HG03095 (cell line): ENCODE measurements at regions not wholly inside any gene's neighbourhood (a gene's known extent, or its start where the extent isn't known, plus 50 kb on each side); places are given as distances from the start of the nearest gene placed in this dataset.

ENCODE experiments used
- ATAC-seq: cut with Tn5 transposase; IDR thresholded peaks from one replicate; pipeline ENCODE4 v1.9.1; 2021; ENCODE audit warnings: moderate library complexity; ENCODE audit not compliant: unreplicated experiment

DNA sequence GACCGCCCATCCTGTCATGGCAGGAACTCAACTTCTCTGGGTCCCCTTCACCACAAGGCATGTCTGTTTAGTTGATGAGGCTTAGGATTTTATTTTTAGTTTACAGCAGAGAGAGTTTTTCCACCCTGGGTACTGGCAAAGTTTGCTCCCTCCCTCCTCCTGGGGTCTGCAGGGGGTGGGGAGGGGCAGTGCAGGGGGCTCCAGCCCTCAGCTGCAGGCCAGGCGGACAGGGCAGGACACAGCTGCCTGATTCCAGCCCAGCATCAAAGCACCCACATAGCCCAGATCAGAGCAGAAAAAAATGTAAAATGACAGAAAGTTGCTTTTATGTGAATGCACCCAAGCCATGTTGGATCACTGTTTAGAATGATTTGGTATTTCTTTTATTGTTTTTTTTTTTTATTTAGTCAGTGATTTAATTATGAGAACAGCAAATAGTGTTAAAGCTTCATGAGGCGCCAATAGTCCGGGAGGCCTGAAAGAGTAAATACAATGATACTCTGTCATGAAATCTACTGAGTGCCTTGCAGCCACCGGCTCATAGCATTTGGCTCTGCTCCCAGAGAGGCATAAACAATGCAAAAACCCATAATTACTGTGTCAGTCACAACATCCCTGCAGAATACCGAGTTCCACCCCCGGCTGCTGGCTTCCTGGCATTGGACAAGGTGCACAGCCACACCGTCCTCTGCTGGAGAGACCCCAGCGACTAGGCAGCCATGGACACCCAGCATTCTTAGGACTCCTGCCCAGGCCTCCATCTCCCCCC, 923.5 kb downstream of the UQCRFS1 start:
- ATAC-seq = no peak

- ATAC-seq = no peak
These were observed 924.2 kb downstream of the UQCRFS1 start for GRCh38 chr19:28288572-28289264.

GRCh38 chr19:28285917-28286316, 927.0 kb downstream of the UQCRFS1 start:
- ATAC-seq = no peak

DNA sequence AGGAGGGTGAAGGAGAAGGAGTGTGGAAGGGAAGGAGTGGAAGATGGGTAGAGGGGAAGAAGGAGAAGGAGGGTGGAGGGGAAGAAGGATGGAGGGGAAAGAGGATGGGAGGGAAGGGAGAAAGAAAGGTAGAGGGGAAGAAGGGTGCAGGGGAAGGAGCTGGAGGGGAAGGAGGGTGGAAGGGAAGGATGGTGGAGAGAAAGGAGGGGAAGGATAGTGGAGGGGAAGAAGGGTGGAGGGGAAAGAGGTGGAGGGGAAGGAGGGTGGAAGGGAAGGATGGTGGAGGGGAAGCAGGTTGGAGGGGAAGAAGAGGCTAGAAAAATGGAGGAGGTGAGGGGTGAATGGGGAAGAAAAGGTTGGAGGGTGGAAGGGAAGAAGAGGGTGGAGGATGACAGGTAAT, 927.9 kb downstream of the UQCRFS1 start:
- ATAC-seq = no peak

- no peak for ATAC-seq
These were observed 928.6 kb downstream of the UQCRFS1 start for GRCh38 chr19:28284389-28284788.

DNA sequence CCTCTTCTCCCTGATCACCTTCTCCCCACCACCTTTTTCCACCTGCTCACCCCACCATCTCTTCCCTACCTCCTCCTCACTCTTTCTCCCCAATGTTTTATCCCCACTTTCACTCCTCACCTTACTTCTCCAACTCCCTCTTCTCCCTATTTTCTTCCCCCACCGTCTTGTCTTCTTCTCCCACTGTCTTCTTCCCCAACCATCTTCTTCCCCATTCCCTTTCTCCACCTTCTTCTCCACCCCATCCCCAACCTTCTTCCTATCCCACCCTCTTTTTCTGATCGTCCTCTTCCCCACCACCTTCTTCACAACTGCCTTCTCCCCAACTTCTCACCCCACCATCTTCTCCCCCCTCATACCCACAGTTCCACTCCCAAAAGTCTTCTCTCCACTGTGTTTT, 929.4 kb downstream of the UQCRFS1 start:
- ATAC-seq = no peak

- ATAC-seq = no peak
These were observed 931.3 kb downstream of the UQCRFS1 start for GRCh38 chr19:28281676-28282075.

GRCh38 chr19:28264556-28264955, 948.4 kb downstream of the UQCRFS1 start:
- ATAC-seq = no peak

- ATAC-seq = no peak
These were observed 954.1 kb downstream of the UQCRFS1 start for GRCh38 chr19:28258829-28259228.

- no peak for ATAC-seq
These were observed 955.6 kb downstream of the UQCRFS1 start for GRCh38 chr19:28257396-28257795.

DNA sequence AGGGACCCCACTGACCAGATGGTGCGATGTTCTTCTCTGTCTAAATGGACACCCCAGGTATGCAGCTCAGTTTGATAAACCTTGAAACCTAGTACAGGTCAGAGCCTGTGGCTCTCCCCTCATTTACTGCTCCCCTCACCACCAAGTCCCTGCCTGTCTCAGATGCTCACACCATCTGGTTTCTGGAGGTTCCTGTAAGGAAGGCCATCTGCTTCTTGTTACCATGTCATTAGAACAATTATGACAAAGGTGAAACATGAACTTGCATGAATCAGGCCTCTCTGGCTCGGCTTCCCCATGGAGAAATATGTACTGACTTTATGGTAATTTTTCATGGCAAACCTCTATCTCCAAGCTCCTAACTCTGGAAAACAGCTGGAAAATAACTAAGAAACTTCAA, 965.7 kb downstream of the UQCRFS1 start:
- ATAC-seq = no peak

DNA sequence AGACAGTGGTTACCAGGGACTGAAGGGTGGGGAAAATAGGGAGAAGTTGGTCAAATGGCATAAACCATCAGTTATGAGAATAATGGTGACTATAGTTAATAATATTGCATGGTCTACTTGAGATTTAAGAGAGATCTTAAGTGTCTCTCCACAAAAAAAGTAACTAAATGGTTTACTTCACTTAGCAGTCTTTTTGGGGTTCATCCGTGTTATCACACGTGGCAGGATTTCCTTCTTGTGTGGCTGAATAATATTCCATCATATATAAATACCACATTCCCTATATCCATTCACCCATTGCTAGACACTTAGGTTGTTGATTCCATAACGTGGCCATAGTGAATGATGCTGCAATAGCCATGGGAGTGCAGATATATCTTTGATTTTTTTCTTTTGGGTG, 967.0 kb downstream of the UQCRFS1 start:
- ATAC-seq = no peak

DNA sequence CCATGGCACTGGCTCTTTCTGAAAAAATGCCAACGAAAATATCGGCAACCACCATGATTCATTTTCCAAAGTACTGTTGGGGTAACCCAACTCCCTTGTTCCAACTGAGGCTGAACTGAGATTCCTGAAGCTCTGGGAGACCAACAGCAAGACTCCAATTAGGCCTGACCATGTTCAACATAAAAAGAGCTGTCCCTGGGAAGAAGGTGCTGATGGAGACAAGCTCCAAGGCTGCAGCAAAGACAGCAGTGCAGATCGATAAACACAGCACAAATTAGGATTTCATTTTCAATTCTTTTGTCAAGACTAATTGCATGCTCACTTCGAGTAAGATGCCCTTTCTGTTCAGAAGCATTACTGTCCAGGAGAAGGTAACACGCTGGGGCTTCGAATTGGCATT, 968.0 kb downstream of the UQCRFS1 start:
- no peak for ATAC-seq

DNA sequence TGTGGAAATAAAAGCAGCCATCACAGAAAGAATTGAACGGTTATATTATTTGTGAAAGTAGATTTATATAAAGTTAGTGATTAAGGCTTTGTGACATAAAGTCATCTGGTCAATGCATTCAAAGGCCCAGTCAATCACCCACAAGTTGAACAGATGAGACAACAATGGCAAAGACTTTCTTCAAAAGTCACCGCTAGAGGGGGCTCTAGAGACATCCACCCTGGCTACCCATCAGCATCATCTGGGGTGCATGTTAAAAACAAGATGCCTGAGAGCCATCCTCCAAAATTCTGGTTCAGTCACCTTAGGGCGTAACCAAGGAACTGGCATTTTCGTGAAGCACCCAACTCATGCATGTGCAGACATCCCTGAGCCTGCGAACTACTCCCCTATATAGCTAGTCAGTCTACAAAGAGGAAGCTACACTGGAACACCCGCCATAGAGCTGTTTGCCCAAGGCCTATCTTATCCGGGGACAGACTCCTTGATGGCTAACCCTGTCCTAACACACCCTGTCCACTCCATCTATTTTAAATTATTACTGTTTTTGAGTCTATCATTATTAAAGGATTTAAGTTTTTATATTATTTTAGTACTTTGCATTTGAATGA, 970.5 kb downstream of the UQCRFS1 start:
- no peak for ATAC-seq

DNA sequence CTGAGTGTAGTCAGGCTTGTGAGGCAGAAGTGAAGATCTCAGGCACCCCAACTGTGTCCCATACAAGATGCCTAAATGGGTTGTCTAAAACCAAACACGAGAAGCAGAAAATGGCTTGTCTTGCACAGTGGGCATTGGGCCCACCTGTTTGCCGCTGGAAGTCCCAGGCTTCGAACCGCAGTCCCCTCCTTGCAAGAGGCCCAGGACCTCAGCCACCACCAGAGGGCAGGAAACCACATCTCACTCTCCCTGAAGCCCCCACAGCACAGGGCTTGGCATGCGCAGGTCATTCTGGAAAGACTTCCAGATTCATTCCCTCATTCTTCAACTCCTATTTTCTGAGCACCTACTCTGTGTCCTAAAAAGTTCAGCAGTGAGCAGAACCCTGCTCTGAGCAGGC, 973.7 kb downstream of the UQCRFS1 start:
- ATAC-seq = no peak

- ATAC-seq = no peak
These were observed 974.6 kb downstream of the UQCRFS1 start for GRCh38 chr19:28238270-28238820.

DNA sequence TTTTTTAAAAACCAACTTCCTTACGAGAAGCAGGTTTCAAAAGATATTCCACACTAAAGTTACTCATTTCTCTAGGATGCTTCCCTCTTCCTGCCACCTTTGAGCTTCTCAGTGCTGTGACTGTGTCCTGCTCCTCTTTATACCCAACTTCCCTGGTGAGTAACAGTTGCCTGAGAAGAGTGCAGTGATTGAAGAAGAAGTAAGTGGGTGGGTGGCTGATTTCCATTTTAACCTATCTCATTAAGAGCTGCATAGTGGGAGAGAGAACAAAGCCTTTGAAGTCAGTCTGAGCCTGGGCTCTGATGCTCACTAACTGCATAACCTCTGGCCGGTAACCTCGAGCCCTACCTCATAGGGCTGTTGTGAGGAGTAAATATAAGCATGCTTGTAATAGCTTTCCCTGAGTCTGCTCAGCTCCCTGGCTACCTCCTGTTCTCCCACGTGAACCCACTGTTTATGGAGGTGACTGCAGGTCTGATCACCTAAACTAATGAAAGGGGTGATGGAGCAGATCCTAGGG, 977.3 kb downstream of the UQCRFS1 start:
- ATAC-seq = no peak

GRCh38 chr19:28234637-28235036, 978.3 kb downstream of the UQCRFS1 start:
- no peak for ATAC-seq

GRCh38 chr19:28228854-28229253, 984.1 kb downstream of the UQCRFS1 start:
- no peak for ATAC-seq

DNA sequence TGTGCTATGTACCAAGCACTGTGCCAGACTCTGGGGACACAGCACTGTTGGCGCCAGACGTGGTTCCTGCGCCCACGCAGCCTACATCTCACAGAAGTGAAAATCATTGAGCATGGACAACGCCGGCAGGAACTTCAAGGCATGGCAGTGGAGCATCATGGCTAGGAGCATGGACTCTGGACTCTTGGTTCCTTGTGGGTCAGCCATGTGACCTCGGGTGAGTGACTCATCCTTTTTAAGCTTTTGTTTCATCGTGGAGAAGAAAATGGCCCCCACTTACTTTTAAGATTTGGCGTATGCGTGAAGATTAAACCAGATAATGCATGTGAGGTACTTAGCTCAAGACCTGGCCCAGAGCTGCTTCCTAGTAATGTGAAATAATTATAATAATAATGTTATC, 988.5 kb downstream of the UQCRFS1 start:
- no peak for ATAC-seq

- ATAC-seq = no peak
These were observed 991.2 kb downstream of the UQCRFS1 start for GRCh38 chr19:28221736-28222135.

GRCh38 chr19:28218728-28219127, 994.2 kb downstream of the UQCRFS1 start:
- ATAC-seq = no peak
